ENCODE measurements at regions not wholly inside any gene's neighbourhood (a gene's known extent, or its start where the extent isn't known, plus 50 kb on each side); places are given as distances from the start of the nearest gene placed in this dataset.

DNA sequence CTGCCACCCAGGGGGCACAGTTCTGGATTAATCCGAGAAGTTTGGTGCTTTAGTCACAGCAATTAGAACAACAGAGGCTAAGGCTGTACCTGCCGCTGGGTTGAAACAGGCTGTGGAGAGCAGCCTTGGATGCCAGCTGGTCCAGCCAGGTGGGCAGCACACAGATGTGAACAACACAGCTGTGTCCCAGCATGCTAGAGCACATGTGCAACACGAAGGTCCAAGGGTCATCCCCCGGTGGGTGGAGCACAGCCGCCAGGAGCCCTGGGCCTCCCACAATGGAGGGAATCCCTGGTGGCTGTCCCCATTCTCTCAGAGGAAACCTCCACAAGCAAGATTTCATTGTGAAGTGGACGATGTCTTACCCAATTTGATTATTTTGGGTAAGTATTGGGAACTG lies 99.2 kb upstream of the SYNDIG1 start:
- TF ChIP-seq, protein P1, sequence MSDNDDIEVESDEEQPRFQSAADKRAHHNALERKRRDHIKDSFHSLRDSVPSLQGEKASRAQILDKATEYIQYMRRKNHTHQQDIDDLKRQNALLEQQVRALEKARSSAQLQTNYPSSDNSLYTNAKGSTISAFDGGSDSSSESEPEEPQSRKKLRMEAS (CRISPR knock-in tag; IDR thresholded peaks at IDR 0.05) = no peak
- TF ChIP-seq, protein P2, sequence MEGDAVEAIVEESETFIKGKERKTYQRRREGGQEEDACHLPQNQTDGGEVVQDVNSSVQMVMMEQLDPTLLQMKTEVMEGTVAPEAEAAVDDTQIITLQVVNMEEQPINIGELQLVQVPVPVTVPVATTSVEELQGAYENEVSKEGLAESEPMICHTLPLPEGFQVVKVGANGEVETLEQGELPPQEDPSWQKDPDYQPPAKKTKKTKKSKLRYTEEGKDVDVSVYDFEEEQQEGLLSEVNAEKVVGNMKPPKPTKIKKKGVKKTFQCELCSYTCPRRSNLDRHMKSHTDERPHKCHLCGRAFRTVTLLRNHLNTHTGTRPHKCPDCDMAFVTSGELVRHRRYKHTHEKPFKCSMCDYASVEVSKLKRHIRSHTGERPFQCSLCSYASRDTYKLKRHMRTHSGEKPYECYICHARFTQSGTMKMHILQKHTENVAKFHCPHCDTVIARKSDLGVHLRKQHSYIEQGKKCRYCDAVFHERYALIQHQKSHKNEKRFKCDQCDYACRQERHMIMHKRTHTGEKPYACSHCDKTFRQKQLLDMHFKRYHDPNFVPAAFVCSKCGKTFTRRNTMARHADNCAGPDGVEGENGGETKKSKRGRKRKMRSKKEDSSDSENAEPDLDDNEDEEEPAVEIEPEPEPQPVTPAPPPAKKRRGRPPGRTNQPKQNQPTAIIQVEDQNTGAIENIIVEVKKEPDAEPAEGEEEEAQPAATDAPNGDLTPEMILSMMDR (IDR thresholded peaks at IDR 0.05 in 2 of 3, conservative IDR thresholded peaks at IDR 0.05 in 1 of 3; ENCODE audit: insufficient read depth in 2 of 3, low read depth in 1 of 3, low read length in 3 of 3) = no peak

Data from K562 (cell line).